ENCODE measurements at regions not wholly inside any gene's neighbourhood (a gene's known extent, or its start where the extent isn't known, plus 50 kb on each side); places are given as distances from the start of the nearest gene placed in this dataset.

DNA sequence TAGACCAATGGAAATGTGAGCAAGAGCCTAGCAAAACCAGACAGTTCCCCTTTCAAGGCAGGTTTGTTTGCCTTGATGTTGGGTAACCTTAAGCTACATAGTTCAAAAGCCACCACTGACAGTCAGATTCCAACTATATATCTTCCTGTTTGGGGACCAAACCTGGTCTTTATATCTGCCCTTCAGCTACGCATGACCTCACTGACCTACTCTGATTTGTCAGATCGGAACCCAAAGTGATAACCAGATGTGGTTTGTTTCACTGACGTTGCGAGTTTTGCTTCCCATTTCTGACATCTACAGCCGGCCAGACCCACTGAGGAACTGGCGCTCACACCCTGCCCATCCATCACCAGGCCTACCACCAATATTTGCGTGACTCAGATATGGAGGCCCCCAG, 361.1 kb upstream of the CHRM3 start:
- POLR2A ChIA-PET: no interaction called here
- Histone ChIP-seq H3K4me3 (no peak overlapping the region), H3K4me2 (no peak overlapping the region), H3K27ac (no peak overlapping the region), H3K4me1 (no peaks in the 10 kb centered on the region), H3K9me3 (no peaks in the 10 kb centered on the region)
- FAIRE-seq: no peak
- no peak for ATAC-seq
- CTCF ChIA-PET: no interaction called here
- TF ChIP-seq CBX2 (IDR thresholded peaks at IDR 0.05; ENCODE audit: borderline replicate concordance, low read depth): no peak
- TF ChIP-seq MAZ (IDR thresholded peaks at IDR 0.05; ENCODE audit: borderline replicate concordance, low read depth, low read length): no peak
- no peak for TF ChIP-seq RAD21 (conservative IDR thresholded peaks at IDR 0.05 in 1 of 2, IDR thresholded peaks at IDR 0.05 in 1 of 2)
- no peak for TF ChIP-seq MAFK (IDR thresholded peaks at IDR 0.05; ENCODE audit: partially characterized antibody)
- no peak for TF ChIP-seq RFX5 (IDR thresholded peaks at IDR 0.05)
- TF ChIP-seq ESRRA (IDR thresholded peaks at IDR 0.05; ENCODE audit: borderline replicate concordance, low read length): no peak
- TF ChIP-seq REST (IDR thresholded peaks at IDR 0.05): no peak
- TF ChIP-seq HOXB13 (CRISPR knock-in tag; IDR thresholded peaks at IDR 0.05; ENCODE audit: low read depth): no peak
- TF ChIP-seq, protein P1, sequence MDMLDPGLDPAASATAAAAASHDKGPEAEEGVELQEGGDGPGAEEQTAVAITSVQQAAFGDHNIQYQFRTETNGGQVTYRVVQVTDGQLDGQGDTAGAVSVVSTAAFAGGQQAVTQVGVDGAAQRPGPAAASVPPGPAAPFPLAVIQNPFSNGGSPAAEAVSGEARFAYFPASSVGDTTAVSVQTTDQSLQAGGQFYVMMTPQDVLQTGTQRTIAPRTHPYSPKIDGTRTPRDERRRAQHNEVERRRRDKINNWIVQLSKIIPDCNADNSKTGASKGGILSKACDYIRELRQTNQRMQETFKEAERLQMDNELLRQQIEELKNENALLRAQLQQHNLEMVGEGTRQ (IDR thresholded peaks at IDR 0.05): no peak
- no peak for TF ChIP-seq ATOH8 (CRISPR knock-in tag; IDR thresholded peaks at IDR 0.05; ENCODE audit: low read depth)
- TF ChIP-seq KDM5A (IDR thresholded peaks at IDR 0.05): no peak
- TF ChIP-seq EHMT2 (IDR thresholded peaks at IDR 0.05; ENCODE audit: low read depth): no peak
- no peak for TF ChIP-seq TFCP2L1 (CRISPR knock-in tag; IDR thresholded peaks at IDR 0.05)
- TF ChIP-seq HOXB5 (CRISPR knock-in tag; IDR thresholded peaks at IDR 0.05): no peak
- no peak for TF ChIP-seq CHD4 (IDR thresholded peaks at IDR 0.05; ENCODE audit: borderline replicate concordance)
- TF ChIP-seq EP300 (IDR thresholded peaks at IDR 0.05): no peak
- TF ChIP-seq, protein P2, sequence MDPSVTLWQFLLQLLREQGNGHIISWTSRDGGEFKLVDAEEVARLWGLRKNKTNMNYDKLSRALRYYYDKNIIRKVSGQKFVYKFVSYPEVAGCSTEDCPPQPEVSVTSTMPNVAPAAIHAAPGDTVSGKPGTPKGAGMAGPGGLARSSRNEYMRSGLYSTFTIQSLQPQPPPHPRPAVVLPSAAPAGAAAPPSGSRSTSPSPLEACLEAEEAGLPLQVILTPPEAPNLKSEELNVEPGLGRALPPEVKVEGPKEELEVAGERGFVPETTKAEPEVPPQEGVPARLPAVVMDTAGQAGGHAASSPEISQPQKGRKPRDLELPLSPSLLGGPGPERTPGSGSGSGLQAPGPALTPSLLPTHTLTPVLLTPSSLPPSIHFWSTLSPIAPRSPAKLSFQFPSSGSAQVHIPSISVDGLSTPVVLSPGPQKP (IDR thresholded peaks at IDR 0.05; ENCODE audit: low read depth, low read length): no peak
- TF ChIP-seq FOSB (CRISPR knock-in tag; IDR thresholded peaks at IDR 0.05): no peak
- WGBS (ENCODE audit: missing lambda C conversion rate): 51% methylated on average over 7 of the region's 7 CpGs
- DNase-seq (ENCODE audit: low read depth in 1 of 2, low spot score in 1 of 2): no peak

- no peak for FAIRE-seq
- CTCF ChIA-PET: no interaction called here
- Histone ChIP-seq H3K4me3 (no peak overlapping the region), H3K27ac (no peak overlapping the region), H3K4me2 (no peak overlapping the region), H3K9me3 (no peaks in the 10 kb centered on the region), H3K4me1 (no peaks in the 10 kb centered on the region)
- TF ChIP-seq HOXB5 (CRISPR knock-in tag; IDR thresholded peaks at IDR 0.05): no peak
- TF ChIP-seq MAFK (IDR thresholded peaks at IDR 0.05; ENCODE audit: partially characterized antibody): no peak
- WGBS (ENCODE audit: missing lambda C conversion rate): 3% methylated on average over 4 of the region's 4 CpGs
- DNase-seq (ENCODE audit: low read depth in 1 of 2, low spot score in 1 of 2): no peak
- POLR2A ChIA-PET: no interaction called here
- no peak for ATAC-seq
Measured at GRCh38 chr1:239023732-239024360, 362.5 kb upstream of the CHRM3 start.
